ENCODE measurements at regions not wholly inside any gene's neighbourhood (a gene's known extent, or its start where the extent isn't known, plus 50 kb on each side); places are given as distances from the start of the nearest gene placed in this dataset.

DNA sequence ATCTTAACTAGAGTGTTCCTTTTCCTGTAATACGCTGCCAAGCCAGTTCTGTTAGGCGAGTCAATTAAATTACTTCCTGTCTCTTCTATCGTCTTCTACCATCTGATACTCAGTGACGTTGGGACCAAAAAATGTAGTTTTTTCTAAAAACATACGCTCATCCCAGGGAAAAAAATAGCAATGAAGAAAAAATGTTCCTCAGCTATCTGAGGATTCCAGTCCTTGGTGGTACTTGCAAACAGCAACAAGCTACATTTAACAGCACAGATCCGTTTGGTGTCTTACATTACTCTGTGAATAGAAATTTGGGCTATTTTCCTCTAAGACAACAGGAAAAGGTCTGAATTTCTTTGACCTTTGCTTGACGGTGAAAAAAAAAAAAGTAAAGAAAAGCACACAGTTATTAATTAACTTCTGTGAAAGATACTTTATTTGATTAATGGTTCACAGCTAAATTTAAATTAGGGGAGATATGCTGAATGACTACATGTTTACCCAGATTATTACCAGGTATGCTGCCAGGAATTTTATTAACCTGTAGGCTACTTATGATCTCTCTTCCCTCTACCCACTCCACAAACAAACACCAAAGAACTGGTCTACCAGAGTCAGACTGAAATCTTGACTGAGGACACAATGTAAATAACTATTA lies 254.4 kb upstream of the ZPLD1 start:
- TF ChIP-seq FOXA1 (IDR thresholded peaks at IDR 0.05), result no peak
- TF ChIP-seq SUZ12 (IDR thresholded peaks at IDR 0.05), result no peak
- TF ChIP-seq FOXM1 (IDR thresholded peaks at IDR 0.05; ENCODE audit: borderline replicate concordance), result no peak
- no peak for TF ChIP-seq HDGF (IDR thresholded peaks at IDR 0.05; ENCODE audit: borderline replicate concordance)
- TF ChIP-seq ELF4 (IDR thresholded peaks at IDR 0.05), result no peak
- TF ChIP-seq, protein P1, sequence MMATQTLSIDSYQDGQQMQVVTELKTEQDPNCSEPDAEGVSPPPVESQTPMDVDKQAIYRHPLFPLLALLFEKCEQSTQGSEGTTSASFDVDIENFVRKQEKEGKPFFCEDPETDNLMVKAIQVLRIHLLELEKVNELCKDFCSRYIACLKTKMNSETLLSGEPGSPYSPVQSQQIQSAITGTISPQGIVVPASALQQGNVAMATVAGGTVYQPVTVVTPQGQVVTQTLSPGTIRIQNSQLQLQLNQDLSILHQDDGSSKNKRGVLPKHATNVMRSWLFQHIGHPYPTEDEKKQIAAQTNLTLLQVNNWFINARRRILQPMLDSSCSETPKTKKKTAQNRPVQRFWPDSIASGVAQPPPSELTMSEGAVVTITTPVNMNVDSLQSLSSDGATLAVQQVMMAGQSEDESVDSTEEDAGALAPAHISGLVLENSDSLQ (IDR thresholded peaks at IDR 0.05), result no peak
- no peak for TF ChIP-seq LEF1 (IDR thresholded peaks at IDR 0.05; ENCODE audit: borderline replicate concordance)
- TF ChIP-seq NFRKB (IDR thresholded peaks at IDR 0.05), result no peak
- no peak for TF ChIP-seq ZNF384 (IDR thresholded peaks at IDR 0.05)
- TF ChIP-seq ARNT (IDR thresholded peaks at IDR 0.05), result no peak
- ChIA-PET CTCF (interaction anchor here (0.6 to 0.7 kb wide), 2 partner anchors 162 to 374 kb away, joined by 3 read pairs; no protein-coding TSS in a partner anchor), POLR2A (no interaction called here)
- DNase-seq (ENCODE audit: extremely low spot score), result no peak

DNA sequence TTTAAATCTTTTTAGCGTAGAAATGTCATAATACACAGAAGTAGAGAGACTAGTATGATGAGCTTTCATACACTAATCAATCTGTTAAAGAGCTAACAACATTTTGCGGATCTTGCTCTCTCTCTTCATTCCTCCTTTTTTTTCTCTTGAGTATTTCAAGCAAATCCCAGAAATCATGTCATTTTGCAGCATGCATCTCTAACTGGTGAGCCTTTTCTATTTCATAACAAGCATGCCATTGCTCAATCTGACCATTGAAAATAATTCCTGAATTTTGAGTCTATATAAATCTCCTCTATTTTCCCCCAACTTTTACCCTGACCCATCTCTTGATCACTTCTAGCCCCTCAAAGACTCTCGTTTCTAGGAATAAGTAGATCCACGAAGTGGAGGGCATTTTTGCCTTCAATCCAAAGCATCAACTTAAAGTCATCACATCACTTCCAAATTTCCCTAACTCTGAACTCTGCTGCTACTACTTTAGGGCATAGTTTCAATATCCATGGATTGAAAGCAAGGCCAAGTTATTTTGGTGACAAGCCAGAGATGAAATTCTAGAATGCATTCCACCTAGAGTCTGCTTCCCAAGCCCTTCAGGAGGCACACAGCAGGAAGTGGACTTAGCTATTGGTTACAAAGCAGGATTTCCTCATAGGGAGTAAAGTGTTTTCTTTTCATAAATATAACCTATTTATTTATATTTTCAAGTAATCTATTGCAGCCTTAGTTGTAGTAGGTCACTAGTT lies 253.5 kb upstream of the ZPLD1 start:
- DNase-seq (ENCODE audit: extremely low spot score), result no peak
- POLR2A ChIA-PET, result no interaction called here
- no peak for TF ChIP-seq TARDBP (IDR thresholded peaks at IDR 0.05)
- no peak for TF ChIP-seq ZNF384 (IDR thresholded peaks at IDR 0.05)
- TF ChIP-seq ELF4 (IDR thresholded peaks at IDR 0.05), result no peak
- no peak for TF ChIP-seq L3MBTL2 (conservative IDR thresholded peaks at IDR 0.05)
- TF ChIP-seq LEF1 (IDR thresholded peaks at IDR 0.05; ENCODE audit: borderline replicate concordance), result no peak
- CTCF ChIA-PET, result interaction anchor here (0.7 kb wide), 1 partner anchor 375 kb away, joined by 3 read pairs; no protein-coding TSS in a partner anchor

DNA sequence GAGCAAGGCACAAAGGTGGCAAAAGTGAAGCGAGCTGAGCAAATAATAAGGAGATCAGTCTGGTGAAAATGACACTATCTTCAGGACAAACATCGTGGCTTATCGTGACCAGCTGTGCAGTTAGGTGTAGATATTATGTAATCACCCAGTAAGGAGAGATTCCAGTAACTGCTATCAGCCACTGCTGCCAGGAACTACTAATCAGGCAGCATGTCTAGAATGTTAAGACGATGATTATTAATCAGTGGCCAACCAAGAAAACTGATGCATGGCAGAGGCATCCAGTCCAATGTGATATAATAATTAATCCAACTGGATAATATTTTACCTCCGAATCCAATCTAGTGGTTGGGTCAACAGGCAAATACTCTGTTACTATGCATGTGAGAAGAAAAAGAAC lies 252.7 kb upstream of the ZPLD1 start:
- TF ChIP-seq FOXM1 (IDR thresholded peaks at IDR 0.05; ENCODE audit: borderline replicate concordance) (no peak), BHLHE40 (IDR thresholded peaks at IDR 0.05; ENCODE audit: borderline replicate concordance) (no peak), TARDBP (IDR thresholded peaks at IDR 0.05) (no peak), ELF4 (IDR thresholded peaks at IDR 0.05) (no peak), CTBP1 (IDR thresholded peaks at IDR 0.05; ENCODE audit: borderline replicate concordance) (no peak), HDGF (IDR thresholded peaks at IDR 0.05; ENCODE audit: borderline replicate concordance) (no peak), FOXK2 (IDR thresholded peaks at IDR 0.05) (no peak), SP1 (IDR thresholded peaks at IDR 0.05) (no peak), SUZ12 (IDR thresholded peaks at IDR 0.05) (no peak), ZNF384 (IDR thresholded peaks at IDR 0.05) (no peak), LEF1 (IDR thresholded peaks at IDR 0.05; ENCODE audit: borderline replicate concordance) (no peak), FOXA1 (IDR thresholded peaks at IDR 0.05) (no peak), NFRKB (IDR thresholded peaks at IDR 0.05) (no peak), ARNT (IDR thresholded peaks at IDR 0.05) (no peak)
- TF ChIP-seq, protein P1 (IDR thresholded peaks at IDR 0.05), result no peak
- POLR2A ChIA-PET, result no interaction called here

DNA sequence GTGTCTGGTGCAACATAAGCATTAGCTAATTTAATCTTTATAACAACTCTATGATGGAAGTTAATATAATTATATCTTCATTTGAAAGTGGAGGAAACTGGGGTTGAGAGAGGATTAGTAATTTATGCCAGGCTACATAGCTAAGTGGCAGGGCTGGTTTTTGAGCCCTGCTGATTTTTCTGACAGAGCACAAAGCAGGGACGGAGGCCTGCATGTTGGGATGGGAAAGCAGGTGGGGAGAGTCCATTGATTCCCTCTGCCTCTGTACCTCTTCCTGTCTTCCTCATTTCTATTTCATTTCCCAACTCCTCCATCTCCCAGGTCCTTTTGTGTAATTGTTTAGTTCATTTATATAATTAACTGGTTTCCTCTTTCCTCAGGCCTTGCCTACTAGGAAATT lies 251.6 kb upstream of the ZPLD1 start:
- ChIA-PET POLR2A (no interaction called here), CTCF (no interaction called here)
- TF ChIP-seq, protein P1 (IDR thresholded peaks at IDR 0.05), result no peak
- TF ChIP-seq SUZ12 (IDR thresholded peaks at IDR 0.05) (no peak), ARNT (IDR thresholded peaks at IDR 0.05) (no peak), FOXK2 (IDR thresholded peaks at IDR 0.05) (no peak), LEF1 (IDR thresholded peaks at IDR 0.05; ENCODE audit: borderline replicate concordance) (no peak), ELF4 (IDR thresholded peaks at IDR 0.05) (no peak), BHLHE40 (IDR thresholded peaks at IDR 0.05; ENCODE audit: borderline replicate concordance) (no peak), TARDBP (IDR thresholded peaks at IDR 0.05) (no peak), CTBP1 (IDR thresholded peaks at IDR 0.05; ENCODE audit: borderline replicate concordance) (no peak), ZNF384 (IDR thresholded peaks at IDR 0.05) (no peak), SP1 (IDR thresholded peaks at IDR 0.05) (no peak), HDGF (IDR thresholded peaks at IDR 0.05; ENCODE audit: borderline replicate concordance) (no peak), FOXA1 (IDR thresholded peaks at IDR 0.05) (no peak), L3MBTL2 (conservative IDR thresholded peaks at IDR 0.05) (no peak), NFRKB (IDR thresholded peaks at IDR 0.05) (no peak), FOXM1 (IDR thresholded peaks at IDR 0.05; ENCODE audit: borderline replicate concordance) (no peak)
- no peak for DNase-seq (ENCODE audit: extremely low spot score)

More for the DNA sequence above, 252.7 kb upstream of the ZPLD1 start:
- DNase-seq (ENCODE audit: extremely low spot score), result no peak
- CTCF ChIA-PET, result no interaction called here

DNA sequence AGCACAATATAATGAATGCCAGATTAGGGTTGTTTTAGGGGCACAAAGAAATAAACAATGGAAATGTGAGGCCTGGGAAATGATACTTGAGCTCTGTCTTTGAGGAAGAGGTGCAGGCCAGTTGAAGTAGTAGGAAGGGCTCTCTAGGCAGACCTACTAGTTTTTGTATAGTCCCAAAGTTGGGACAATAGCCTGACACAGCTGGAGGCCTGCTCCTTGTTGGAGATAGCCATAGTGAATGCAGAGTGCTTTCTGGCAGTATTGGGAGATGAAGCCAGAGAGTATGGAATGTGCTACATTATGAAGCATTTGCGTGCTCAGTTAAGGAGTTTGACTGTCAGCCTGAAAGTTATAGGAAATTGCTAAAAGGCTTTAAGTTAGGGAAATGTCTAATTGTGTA lies 251.2 kb upstream of the ZPLD1 start:
- ChIA-PET CTCF (no interaction called here), POLR2A (no interaction called here)
- no peak for DNase-seq (ENCODE audit: extremely low spot score)
- TF ChIP-seq LEF1 (IDR thresholded peaks at IDR 0.05; ENCODE audit: borderline replicate concordance) (no peak), L3MBTL2 (conservative IDR thresholded peaks at IDR 0.05) (no peak), TARDBP (IDR thresholded peaks at IDR 0.05) (no peak), BHLHE40 (IDR thresholded peaks at IDR 0.05; ENCODE audit: borderline replicate concordance) (no peak), FOXA1 (IDR thresholded peaks at IDR 0.05) (no peak), HDGF (IDR thresholded peaks at IDR 0.05; ENCODE audit: borderline replicate concordance) (no peak), SUZ12 (IDR thresholded peaks at IDR 0.05) (no peak), FOXK2 (IDR thresholded peaks at IDR 0.05) (no peak), FOXM1 (IDR thresholded peaks at IDR 0.05; ENCODE audit: borderline replicate concordance) (no peak), SP1 (IDR thresholded peaks at IDR 0.05) (no peak), ELF4 (IDR thresholded peaks at IDR 0.05) (no peak), ZNF384 (IDR thresholded peaks at IDR 0.05) (no peak), NFRKB (IDR thresholded peaks at IDR 0.05) (no peak), ARNT (IDR thresholded peaks at IDR 0.05) (no peak), CTBP1 (IDR thresholded peaks at IDR 0.05; ENCODE audit: borderline replicate concordance) (no peak)
- TF ChIP-seq, protein P1 (IDR thresholded peaks at IDR 0.05), result no peak

All from HEK293T (cell line).